H1 (cell line): ENCODE measurements at regions not wholly inside any gene's neighbourhood (a gene's known extent, or its start where the extent isn't known, plus 50 kb on each side); places are given as distances from the start of the nearest gene placed in this dataset.

Source experiments
- CTCF ChIA-PET: fragments of 300-600 bp; sonication (Branson Sonifier 250); formaldehyde crosslinking; loops from one replicate; lab custom pipeline; 2021; ENCODE audit not compliant: partially characterized antibody; lab: Charles Lee
- POLR2A ChIA-PET: fragments of 300-600 bp; sonication (Branson Sonifier 250); formaldehyde crosslinking; loops from one replicate; lab custom pipeline; 2021; ENCODE audit warnings: inconsistent platforms; ENCODE audit not compliant: partially characterized antibody; lab: Charles Lee
- DNase-seq, 2 experiments: peaks; one replicate each; pipeline versions ENCODE4 v3.0.0 to v3.0.0-alpha.2; 2010 to 2022; ENCODE audit warnings: low spot score in 2 of 2, low read depth in 1 of 2, mixed read lengths in 1 of 2
- FAIRE-seq: peaks from 2 replicates; lab custom pipeline; 2011; peaks lifted over from hg19 to GRCh38; lab: Jason Lieb, UNC
- H2AFZ ChIP-seq: 2 replicates; pipeline ENCODE4 v1.8.1; 2012; ENCODE audit warnings: low read length, inconsistent platforms
- H2AK5ac ChIP-seq: 2 replicates; pipeline ENCODE4 v1.6.1; 2013; ENCODE audit warnings: low read depth, low read length
- H2BK120ac ChIP-seq: replicated peaks from 2 replicates; pipeline ENCODE3; 2013; ENCODE audit warnings: low read depth, low read length, inconsistent platforms
- H2BK12ac ChIP-seq: 2 replicates; pipeline ENCODE4 v1.6.1; 2013; ENCODE audit warnings: low read depth, low read length
- H2BK15ac ChIP-seq: 2 replicates; pipeline ENCODE4 v1.6.1; 2013; ENCODE audit warnings: low read length
- H2BK20ac ChIP-seq: 2 replicates; pipeline ENCODE4 v1.6.1; 2013; ENCODE audit warnings: low read length
- H2BK5ac ChIP-seq: 2 replicates; pipeline ENCODE4 v1.6.1; 2013; ENCODE audit warnings: low read depth, low read length
- H3K14ac ChIP-seq: 2 replicates; pipeline ENCODE4 v1.6.1; 2013; ENCODE audit warnings: inconsistent platforms; ENCODE audit not compliant: insufficient read length
- H3K18ac ChIP-seq: 2 replicates; pipeline ENCODE4 v1.6.1; 2013; ENCODE audit warnings: low read length; ENCODE audit errors: extremely low read depth
- H3K23ac ChIP-seq: 2 replicates; pipeline ENCODE4 v1.6.1; 2013; ENCODE audit warnings: inconsistent platforms; ENCODE audit not compliant: insufficient read length
- H3K23me2 ChIP-seq: 2 replicates; pipeline ENCODE4 v1.6.1; 2013; ENCODE audit warnings: low read depth, low read length
- H3K27ac ChIP-seq: 2 replicates; pipeline ENCODE4 v1.6.1; 2011; ENCODE audit warnings: low read depth, low read length, inconsistent platforms
- H3K27me3 ChIP-seq, 4 experiments: replicated peaks in 1 of 4; 1 replicate in 1 of 4; 2 replicates in 3 of 4; pipeline versions ENCODE4 v1.6.1 to v1.8.1; 2011 to 2013; ENCODE audit warnings: low read length in 3 of 4, mild to moderate bottlenecking in 3 of 4, inconsistent platforms in 2 of 4, mixed read lengths in 2 of 4, moderate library complexity in 1 of 4; ENCODE audit not compliant: control insufficient read depth in 3 of 4, insufficient read depth in 3 of 4; ENCODE audit errors: extremely low read depth in 1 of 4
- H3K36me3 ChIP-seq, 4 experiments: 2 replicates each; pipeline versions ENCODE4 v1.6.1 to v1.8.1; 2011 to 2013; ENCODE audit warnings: mild to moderate bottlenecking in 4 of 4, low read length in 3 of 4, moderate library complexity in 2 of 4, control low read depth in 1 of 4, inconsistent platforms in 1 of 4; ENCODE audit not compliant: insufficient read depth in 4 of 4, control insufficient read depth in 2 of 4
- H3K4ac ChIP-seq: replicated peaks from 2 replicates; pipeline ENCODE3; 2013; ENCODE audit warnings: low read length, low read depth, mixed read lengths, inconsistent platforms; ENCODE audit not compliant: insufficient read length
- H3K4me1 ChIP-seq, 4 experiments: replicated peaks in 1 of 4; 1 replicate in 1 of 4; 2 replicates in 3 of 4; pipeline versions ENCODE4 v1.6.1 to v1.8.1; 2011 to 2013; ENCODE audit warnings: low read length in 3 of 4, inconsistent platforms in 2 of 4, mixed read lengths in 1 of 4; ENCODE audit not compliant: insufficient read depth in 4 of 4, control insufficient read depth in 3 of 4
- H3K4me2 ChIP-seq, 2 experiments: 2 replicates each; pipeline versions ENCODE4 v1.6.1 to v1.8.1; 2011 to 2013; ENCODE audit warnings: low read depth in 2 of 2, low read length in 2 of 2, control low read depth in 1 of 2, inconsistent platforms in 1 of 2, mild to moderate bottlenecking in 1 of 2; ENCODE audit not compliant: insufficient read depth in 1 of 2
- H3K4me3 ChIP-seq, 4 experiments: fragments of 200-600, 300-600 bp in 1 of 4; sonication (generic), shearing (Covaris generic), sonication (Bioruptor Twin) in 1 of 4; 2 replicates each; pipeline versions ENCODE4 v1.5.1 to v1.8.1; 2011 to 2016; ENCODE audit warnings: low read length in 4 of 4, low read depth in 3 of 4, control low read depth in 2 of 4, inconsistent platforms in 2 of 4, mild to moderate bottlenecking in 2 of 4, mixed read lengths in 1 of 4, moderate library complexity in 1 of 4; ENCODE audit not compliant: insufficient read depth in 2 of 4; ENCODE audit errors: extremely low read depth in 1 of 4
- H3K56ac ChIP-seq: replicated peaks from 2 replicates; pipeline ENCODE3; 2013; ENCODE audit warnings: low read depth, mild to moderate bottlenecking, mixed read lengths, low read length, inconsistent platforms; ENCODE audit not compliant: insufficient read length
- H3K79me1 ChIP-seq: 2 replicates; pipeline ENCODE4 v1.6.1; 2013; ENCODE audit warnings: low read depth, low read length, control low read depth
- H3K79me2 ChIP-seq, 2 experiments: 2 replicates each; pipeline versions ENCODE4 v1.6.1 to v1.8.1; 2012 to 2013; ENCODE audit warnings: low read length in 2 of 2, mild to moderate bottlenecking in 2 of 2, inconsistent platforms in 1 of 2; ENCODE audit not compliant: insufficient read depth in 2 of 2, control insufficient read depth in 1 of 2
- H3K9ac ChIP-seq, 4 experiments: replicated peaks in 1 of 4; 1 replicate in 1 of 4; 2 replicates in 3 of 4; pipeline versions ENCODE4 v1.6.1 to v1.8.1; 2011 to 2013; ENCODE audit warnings: low read depth in 3 of 4, low read length in 3 of 4, control low read depth in 2 of 4, mild to moderate bottlenecking in 2 of 4, moderate library complexity in 2 of 4, inconsistent platforms in 1 of 4; ENCODE audit errors: extremely low read depth in 1 of 4
- H3K9me3 ChIP-seq, 2 experiments: 2 replicates each; pipeline versions ENCODE4 v1.6.1 to v1.8.1; 2012 to 2013; ENCODE audit warnings: mild to moderate bottlenecking in 2 of 2, moderate library complexity in 2 of 2, control low read depth in 1 of 2, inconsistent platforms in 1 of 2, low read depth in 1 of 2, low read length in 1 of 2, mixed read lengths in 1 of 2; ENCODE audit not compliant: insufficient read depth in 2 of 2
- H4K20me1 ChIP-seq, 2 experiments: replicated peaks in 1 of 2; 2 replicates each; pipeline versions ENCODE3 to v1.8.1; 2011 to 2013; ENCODE audit warnings: inconsistent platforms in 2 of 2, low read length in 2 of 2, mild to moderate bottlenecking in 1 of 2; ENCODE audit not compliant: insufficient read depth in 2 of 2, control insufficient read depth in 1 of 2
- H4K5ac ChIP-seq: 2 replicates; pipeline ENCODE4 v1.6.1; 2013; ENCODE audit warnings: low read length, low read depth, mixed read lengths, inconsistent platforms; ENCODE audit not compliant: insufficient read length
- H4K8ac ChIP-seq: 2 replicates; pipeline ENCODE4 v1.8.0; 2013; ENCODE audit warnings: mild to moderate bottlenecking, moderate library complexity, low read length, inconsistent platforms; ENCODE audit not compliant: insufficient read depth; ENCODE audit errors: extremely low read depth
- H4K91ac ChIP-seq: replicated peaks from 2 replicates; pipeline ENCODE3; 2013; ENCODE audit warnings: low read length, mixed read lengths, inconsistent platforms; ENCODE audit not compliant: insufficient read length
- CEBPB ChIP-seq: IDR thresholded peaks from 2 replicates; pipeline ENCODE4 v1.6.1; 2012; ENCODE audit warnings: low read depth, low read length
- POU5F1 ChIP-seq: IDR thresholded peaks from 2 replicates; pipeline ENCODE4 v1.6.1; 2011; ENCODE audit warnings: low read depth, mild to moderate bottlenecking, low read length, moderate library complexity
- RBBP5 ChIP-seq: IDR thresholded peaks from 2 replicates; pipeline ENCODE4 v1.7.1; 2012; ENCODE audit warnings: low read depth, mild to moderate bottlenecking, inconsistent platforms, low read length, moderate library complexity, borderline replicate concordance
- TAF1 ChIP-seq: IDR thresholded peaks from 2 replicates; pipeline ENCODE4 v1.6.1; 2011; ENCODE audit warnings: mild to moderate bottlenecking, low read depth, low read length

GRCh38 chr10:78613132-78613531, 455.6 kb upstream of the ZMIZ1 start:
- DNase-seq, result no peak
- no peak overlapping the region for H3K14ac ChIP-seq
- H2BK12ac ChIP-seq, result no peak overlapping the region
- H3K79me2 ChIP-seq, result no peaks in the 10 kb centered on the region
- H3K4me2 ChIP-seq, result no peak overlapping the region
- H2AK5ac ChIP-seq, result no peak overlapping the region
- TF ChIP-seq TAF1 (no peak), CEBPB (no peak), POU5F1 (no peak), RBBP5 (no peak)
- no peaks in the 10 kb centered on the region for H3K4me1 ChIP-seq
- ChIA-PET CTCF (no interaction called here), POLR2A (no interaction called here)
- H2BK120ac ChIP-seq, result no peak overlapping the region
- no peaks in the 10 kb centered on the region for H3K36me3 ChIP-seq
- no peak for FAIRE-seq
- no peak overlapping the region for H4K91ac ChIP-seq
- H3K27ac ChIP-seq, result no peak overlapping the region
- peaks cover 0 to 2% of the 10 kb centered on the region in 2 experiments; a peak in 1 of 4 replicates for H3K9me3 ChIP-seq
- no peak overlapping the region for H4K5ac ChIP-seq
- no peak overlapping the region for H3K18ac ChIP-seq
- H2AFZ ChIP-seq, result no peak overlapping the region
- no peaks in the 10 kb centered on the region for H4K20me1 ChIP-seq
- no peak overlapping the region for H4K8ac ChIP-seq
- H3K9ac ChIP-seq, result no peak overlapping the region
- H3K27me3 ChIP-seq, result no peaks in the 10 kb centered on the region
- no peak overlapping the region for H3K23ac ChIP-seq
- no peak overlapping the region for H2BK20ac ChIP-seq
- H2BK15ac ChIP-seq, result no peak overlapping the region
- no peak overlapping the region for H2BK5ac ChIP-seq
- H3K4me3 ChIP-seq, result no peak overlapping the region
- H3K4ac ChIP-seq, result no peak overlapping the region
- H3K56ac ChIP-seq, result no peak overlapping the region
- no peaks in the 10 kb centered on the region for H3K23me2 ChIP-seq
- no peaks in the 10 kb centered on the region for H3K79me1 ChIP-seq
